H1 (cell line): ENCODE measurements at regions not wholly inside any gene's neighbourhood (a gene's known extent, or its start where the extent isn't known, plus 50 kb on each side); places are given as distances from the start of the nearest gene placed in this dataset.
A peak's percentile ranks its signal among the peaks of the same experiment; 100 is the strongest.

Experiments used
- CTCF ChIA-PET: fragments of 300-600 bp; sonication (Branson Sonifier 250); formaldehyde crosslinking; loops from one replicate; lab custom pipeline; 2021; ENCODE audit not compliant: partially characterized antibody; lab: Charles Lee
- POLR2A ChIA-PET: fragments of 300-600 bp; sonication (Branson Sonifier 250); formaldehyde crosslinking; loops from one replicate; lab custom pipeline; 2021; ENCODE audit warnings: inconsistent platforms; ENCODE audit not compliant: partially characterized antibody; lab: Charles Lee
- DNase-seq, 2 experiments: peaks; one replicate each; pipeline versions ENCODE4 v3.0.0 to v3.0.0-alpha.2; 2010 to 2022; ENCODE audit warnings: low spot score in 2 of 2, low read depth in 1 of 2, mixed read lengths in 1 of 2
- FAIRE-seq: peaks from 2 replicates; lab custom pipeline; 2011; peaks lifted over from hg19 to GRCh38; lab: Jason Lieb, UNC
- H2AFZ ChIP-seq: 2 replicates; pipeline ENCODE4 v1.8.1; 2012; ENCODE audit warnings: low read length, inconsistent platforms
- H2AK5ac ChIP-seq: 2 replicates; pipeline ENCODE4 v1.6.1; 2013; ENCODE audit warnings: low read depth, low read length
- H2BK120ac ChIP-seq: replicated peaks from 2 replicates; pipeline ENCODE3; 2013; ENCODE audit warnings: low read depth, low read length, inconsistent platforms
- H2BK12ac ChIP-seq: 2 replicates; pipeline ENCODE4 v1.6.1; 2013; ENCODE audit warnings: low read depth, low read length
- H2BK15ac ChIP-seq: 2 replicates; pipeline ENCODE4 v1.6.1; 2013; ENCODE audit warnings: low read length
- H2BK20ac ChIP-seq: 2 replicates; pipeline ENCODE4 v1.6.1; 2013; ENCODE audit warnings: low read length
- H2BK5ac ChIP-seq: 2 replicates; pipeline ENCODE4 v1.6.1; 2013; ENCODE audit warnings: low read depth, low read length
- H3K14ac ChIP-seq: 2 replicates; pipeline ENCODE4 v1.6.1; 2013; ENCODE audit warnings: inconsistent platforms; ENCODE audit not compliant: insufficient read length
- H3K18ac ChIP-seq: 2 replicates; pipeline ENCODE4 v1.6.1; 2013; ENCODE audit warnings: low read length; ENCODE audit errors: extremely low read depth
- H3K23ac ChIP-seq: 2 replicates; pipeline ENCODE4 v1.6.1; 2013; ENCODE audit warnings: inconsistent platforms; ENCODE audit not compliant: insufficient read length
- H3K23me2 ChIP-seq: 2 replicates; pipeline ENCODE4 v1.6.1; 2013; ENCODE audit warnings: low read depth, low read length
- H3K27ac ChIP-seq: 2 replicates; pipeline ENCODE4 v1.6.1; 2011; ENCODE audit warnings: low read depth, low read length, inconsistent platforms
- H3K27me3 ChIP-seq, 4 experiments: replicated peaks in 1 of 4; 1 replicate in 1 of 4; 2 replicates in 3 of 4; pipeline versions ENCODE4 v1.6.1 to v1.8.1; 2011 to 2013; ENCODE audit warnings: low read length in 3 of 4, mild to moderate bottlenecking in 3 of 4, inconsistent platforms in 2 of 4, mixed read lengths in 2 of 4, moderate library complexity in 1 of 4; ENCODE audit not compliant: control insufficient read depth in 3 of 4, insufficient read depth in 3 of 4; ENCODE audit errors: extremely low read depth in 1 of 4
- H3K36me3 ChIP-seq, 4 experiments: 2 replicates each; pipeline versions ENCODE4 v1.6.1 to v1.8.1; 2011 to 2013; ENCODE audit warnings: mild to moderate bottlenecking in 4 of 4, low read length in 3 of 4, moderate library complexity in 2 of 4, control low read depth in 1 of 4, inconsistent platforms in 1 of 4; ENCODE audit not compliant: insufficient read depth in 4 of 4, control insufficient read depth in 2 of 4
- H3K4ac ChIP-seq: replicated peaks from 2 replicates; pipeline ENCODE3; 2013; ENCODE audit warnings: low read length, low read depth, mixed read lengths, inconsistent platforms; ENCODE audit not compliant: insufficient read length
- H3K4me1 ChIP-seq, 4 experiments: replicated peaks in 1 of 4; 1 replicate in 1 of 4; 2 replicates in 3 of 4; pipeline versions ENCODE4 v1.6.1 to v1.8.1; 2011 to 2013; ENCODE audit warnings: low read length in 3 of 4, inconsistent platforms in 2 of 4, mixed read lengths in 1 of 4; ENCODE audit not compliant: insufficient read depth in 4 of 4, control insufficient read depth in 3 of 4
- H3K4me2 ChIP-seq, 2 experiments: 2 replicates each; pipeline versions ENCODE4 v1.6.1 to v1.8.1; 2011 to 2013; ENCODE audit warnings: low read depth in 2 of 2, low read length in 2 of 2, control low read depth in 1 of 2, inconsistent platforms in 1 of 2, mild to moderate bottlenecking in 1 of 2; ENCODE audit not compliant: insufficient read depth in 1 of 2
- H3K4me3 ChIP-seq, 4 experiments: fragments of 200-600, 300-600 bp in 1 of 4; sonication (generic), shearing (Covaris generic), sonication (Bioruptor Twin) in 1 of 4; 2 replicates each; pipeline versions ENCODE4 v1.5.1 to v1.8.1; 2011 to 2016; ENCODE audit warnings: low read length in 4 of 4, low read depth in 3 of 4, control low read depth in 2 of 4, inconsistent platforms in 2 of 4, mild to moderate bottlenecking in 2 of 4, mixed read lengths in 1 of 4, moderate library complexity in 1 of 4; ENCODE audit not compliant: insufficient read depth in 2 of 4; ENCODE audit errors: extremely low read depth in 1 of 4
- H3K56ac ChIP-seq: replicated peaks from 2 replicates; pipeline ENCODE3; 2013; ENCODE audit warnings: low read depth, mild to moderate bottlenecking, mixed read lengths, low read length, inconsistent platforms; ENCODE audit not compliant: insufficient read length
- H3K79me1 ChIP-seq: 2 replicates; pipeline ENCODE4 v1.6.1; 2013; ENCODE audit warnings: low read depth, low read length, control low read depth
- H3K79me2 ChIP-seq, 2 experiments: 2 replicates each; pipeline versions ENCODE4 v1.6.1 to v1.8.1; 2012 to 2013; ENCODE audit warnings: low read length in 2 of 2, mild to moderate bottlenecking in 2 of 2, inconsistent platforms in 1 of 2; ENCODE audit not compliant: insufficient read depth in 2 of 2, control insufficient read depth in 1 of 2
- H3K9ac ChIP-seq, 4 experiments: replicated peaks in 1 of 4; 1 replicate in 1 of 4; 2 replicates in 3 of 4; pipeline versions ENCODE4 v1.6.1 to v1.8.1; 2011 to 2013; ENCODE audit warnings: low read depth in 3 of 4, low read length in 3 of 4, control low read depth in 2 of 4, mild to moderate bottlenecking in 2 of 4, moderate library complexity in 2 of 4, inconsistent platforms in 1 of 4; ENCODE audit errors: extremely low read depth in 1 of 4
- H3K9me3 ChIP-seq, 2 experiments: 2 replicates each; pipeline versions ENCODE4 v1.6.1 to v1.8.1; 2012 to 2013; ENCODE audit warnings: mild to moderate bottlenecking in 2 of 2, moderate library complexity in 2 of 2, control low read depth in 1 of 2, inconsistent platforms in 1 of 2, low read depth in 1 of 2, low read length in 1 of 2, mixed read lengths in 1 of 2; ENCODE audit not compliant: insufficient read depth in 2 of 2
- H4K20me1 ChIP-seq, 2 experiments: replicated peaks in 1 of 2; 2 replicates each; pipeline versions ENCODE3 to v1.8.1; 2011 to 2013; ENCODE audit warnings: inconsistent platforms in 2 of 2, low read length in 2 of 2, mild to moderate bottlenecking in 1 of 2; ENCODE audit not compliant: insufficient read depth in 2 of 2, control insufficient read depth in 1 of 2
- H4K5ac ChIP-seq: 2 replicates; pipeline ENCODE4 v1.6.1; 2013; ENCODE audit warnings: low read length, low read depth, mixed read lengths, inconsistent platforms; ENCODE audit not compliant: insufficient read length
- H4K8ac ChIP-seq: 2 replicates; pipeline ENCODE4 v1.8.0; 2013; ENCODE audit warnings: mild to moderate bottlenecking, moderate library complexity, low read length, inconsistent platforms; ENCODE audit not compliant: insufficient read depth; ENCODE audit errors: extremely low read depth
- H4K91ac ChIP-seq: replicated peaks from 2 replicates; pipeline ENCODE3; 2013; ENCODE audit warnings: low read length, mixed read lengths, inconsistent platforms; ENCODE audit not compliant: insufficient read length
- BACH1 ChIP-seq: IDR thresholded peaks from 2 replicates; pipeline ENCODE4 v1.6.1; 2012; ENCODE audit warnings: low read length, improper control_type of control experiment
- KDM5A ChIP-seq: fragments of 200-600 bp; IDR thresholded peaks from 2 replicates; pipeline ENCODE4 v1.7.1; 2012; ENCODE audit warnings: mild to moderate bottlenecking, low read length, inconsistent platforms, mixed read lengths
- MAFK ChIP-seq: IDR thresholded peaks from 2 replicates; pipeline ENCODE4 v1.6.1; 2012; ENCODE audit warnings: low read depth, mild to moderate bottlenecking, improper control_type of control experiment, low read length
- SAP30 ChIP-seq: fragments of 300-600 bp; sonication (generic); IDR thresholded peaks from 2 replicates; pipeline ENCODE4 v1.7.1; 2012; ENCODE audit warnings: low read length, moderate library complexity, mild to moderate bottlenecking, inconsistent platforms; ENCODE audit not compliant: insufficient read depth, insufficient replicate concordance
- SUZ12 ChIP-seq: fragments of 200-600 bp; sonication (generic); IDR thresholded peaks from 2 replicates; pipeline ENCODE4 v1.6.1; 2012; ENCODE audit warnings: mild to moderate bottlenecking, inconsistent platforms, low read length, moderate library complexity, mixed read lengths
- WGBS, 2 experiments: shearing (Covaris generic) in 1 of 2; methylation state at CpG; one replicate each; pipeline versions ENCODE4 v1.1.6 to v1.1.7; 2013 to 2015; ENCODE audit warnings: low lambda C conversion rate in 2 of 2, mixed read lengths in 2 of 2, inconsistent platforms in 1 of 2, low coverage in 1 of 2, missing lambda C conversion rate in 1 of 2; ENCODE audit not compliant: insufficient replicate concordance in 2 of 2, insufficient coverage in 1 of 2, insufficient read length in 1 of 2; ENCODE audit errors: extremely low coverage in 1 of 2, missing lambda C conversion rate in 1 of 2; 5-methylcytosine and 5-hydroxymethylcytosine counted together

GRCh38 chr1:94755675-94756074 lies 64.5 kb upstream of the SLC44A3 start:
- Histone ChIP-seq H3K4me1 (peaks cover 0 to 5% (median 2%) of the 10 kb centered on the region in 4 experiments; a peak in 3 of 7 replicates), H3K23me2 (no peaks in the 10 kb centered on the region), H3K4ac (no peak overlapping the region), H4K5ac (no peak overlapping the region), H4K20me1 (no peaks in the 10 kb centered on the region), H2BK5ac (peak overlapping the region; percentile 63), H3K79me1 (no peaks in the 10 kb centered on the region), H3K36me3 (no peaks in the 10 kb centered on the region), H2BK12ac (no peak overlapping the region; the same call in 1 of the 2 replicates), H3K14ac (no peak overlapping the region), H2BK120ac (no peak overlapping the region), H3K23ac (no peak overlapping the region), H3K9ac (no peak overlapping the region), H3K4me2 (no peak overlapping the region), H3K18ac (peak overlapping the region; percentile 78), H2BK15ac (no peak overlapping the region), H2BK20ac (no peak overlapping the region), H4K91ac (no peak overlapping the region), H3K9me3 (no peaks in the 10 kb centered on the region), H3K4me3 (no peak overlapping the region), H4K8ac (no peak overlapping the region), H2AK5ac (no peak overlapping the region), H3K56ac (no peak overlapping the region), H3K27me3 (no peaks in the 10 kb centered on the region), H3K27ac (no peak overlapping the region), H2AFZ (no peak overlapping the region), H3K79me2 (no peaks in the 10 kb centered on the region)
- ChIA-PET POLR2A (no interaction called here), CTCF (interaction anchor here (1.1 to 1.6 kb wide), 2 partner anchors 47 to 228 kb away, joined by 3 to 5 read pairs; no protein-coding TSS in a partner anchor)
- DNase-seq (no peak), FAIRE-seq (no peak)
- TF ChIP-seq SUZ12 (no peak), MAFK (peak; percentile 65), SAP30 (no peak), KDM5A (no peak), BACH1 (peak; percentile 58; the same call in 1 of the 2 replicates)
- WGBS, 2 experiments = 83% methylated on average over 7 of the region's 7 CpGs; no CpG with 5 or more reads in 1 of the 2 experiments
